CD14-positive monocyte (primary cell): ENCODE measurements at regions not wholly inside any gene's neighbourhood (a gene's known extent, or its start where the extent isn't known, plus 50 kb on each side); places are given as distances from the start of the nearest gene placed in this dataset.

Experiments
- DNase-seq, 3 donors: peaks; one replicate each; pipeline ENCODE4 v3.0.0-alpha.2; 2011 to 2022
- H2AFZ ChIP-seq: 2 replicates; pipeline ENCODE4 v1.6.0; 2012; ENCODE audit warnings: mild to moderate bottlenecking, low read depth, low read length, inconsistent platforms; ENCODE audit not compliant: insufficient read depth, poor library complexity, severe bottlenecking
- H3K27ac ChIP-seq, 2 donors: 1 replicate in 1 of 2; 2 replicates in 1 of 2; pipeline ENCODE4 v1.5.1; 2012 to 2013; ENCODE audit warnings: low read length in 2 of 2, control low read depth in 1 of 2, inconsistent platforms in 1 of 2, low read depth in 1 of 2, mild to moderate bottlenecking in 1 of 2
- H3K27me3 ChIP-seq, 2 donors: one replicate each; pipeline versions ENCODE4 v1.6.0 to v1.6.1; 2011 to 2013; ENCODE audit warnings: low read length in 2 of 2; ENCODE audit not compliant: control insufficient read depth in 2 of 2, insufficient read depth in 2 of 2
- H3K36me3 ChIP-seq, 2 donors: replicated peaks in 1 of 2; 1 replicate in 1 of 2; 2 replicates in 1 of 2; pipeline versions ENCODE4 v1.5.1 to v1.6.1; 2012 to 2013; ENCODE audit warnings: low read length in 2 of 2, control low read depth in 1 of 2, inconsistent platforms in 1 of 2, mild to moderate bottlenecking in 1 of 2; ENCODE audit not compliant: insufficient read depth in 2 of 2, control insufficient read depth in 1 of 2
- H3K4me1 ChIP-seq, 2 donors: 1 replicate in 1 of 2; 2 replicates in 1 of 2; pipeline versions ENCODE4 v1.5.1 to v1.6.1; 2012 to 2013; ENCODE audit warnings: low read length in 2 of 2, control low read depth in 1 of 2, inconsistent platforms in 1 of 2, mild to moderate bottlenecking in 1 of 2, moderate library complexity in 1 of 2; ENCODE audit not compliant: insufficient read depth in 2 of 2, control insufficient read depth in 1 of 2
- H3K4me2 ChIP-seq: replicated peaks from 2 replicates; pipeline ENCODE3; 2012; ENCODE audit warnings: low read length, moderate library complexity, mild to moderate bottlenecking; ENCODE audit not compliant: poor library complexity, severe bottlenecking; ENCODE audit errors: extremely low read depth
- H3K4me3 ChIP-seq, 3 experiments: fragments of 200-600 bp in 1 of 3; sonication (generic) in 1 of 3; replicated peaks in 1 of 3; 1 replicate in 2 of 3; 2 replicates in 1 of 3; pipeline ENCODE4 v1.5.1; 2011 to 2013; ENCODE audit warnings: low read length in 3 of 3, mild to moderate bottlenecking in 3 of 3, control low read depth in 2 of 3, low read depth in 2 of 3, inconsistent platforms in 1 of 3, moderate library complexity in 1 of 3
- H3K79me2 ChIP-seq: 2 replicates; pipeline ENCODE4 v1.6.0; 2012; ENCODE audit warnings: mild to moderate bottlenecking, control low read depth, inconsistent platforms, low read length, moderate library complexity; ENCODE audit not compliant: insufficient read depth
- H3K9ac ChIP-seq: 2 replicates; pipeline ENCODE4 v1.6.0; 2017; ENCODE audit warnings: low read length, mild to moderate bottlenecking; ENCODE audit not compliant: insufficient read depth, poor library complexity, severe bottlenecking
- H3K9me3 ChIP-seq, 2 donors: replicated peaks in 1 of 2; 1 replicate in 1 of 2; 2 replicates in 1 of 2; pipeline versions ENCODE4 v1.5.1 to v1.6.1; 2012 to 2013; ENCODE audit warnings: low read length in 2 of 2, control low read depth in 1 of 2; ENCODE audit not compliant: control insufficient read depth in 1 of 2, insufficient read depth in 1 of 2
- H4K20me1 ChIP-seq: 2 replicates; pipeline ENCODE4 v1.6.0; 2012; ENCODE audit warnings: mild to moderate bottlenecking, low read length, control low read depth, moderate library complexity; ENCODE audit not compliant: insufficient read depth
- H3K27ac Mint-ChIP-seq, 7 donors: one replicate each; pipeline ENCODE4 v1.8.0; 2020; ENCODE audit warnings: mild to moderate bottlenecking in 7 of 7, mixed read lengths in 7 of 7, moderate library complexity in 6 of 7, inconsistent platforms in 2 of 7
- H3K27me3 Mint-ChIP-seq, 3 donors: one replicate each; pipeline ENCODE4 v1.8.0; 2021 to 2022; ENCODE audit warnings: low read depth in 3 of 3, mild to moderate bottlenecking in 3 of 3, mixed read lengths in 3 of 3, moderate library complexity in 3 of 3, inconsistent platforms in 1 of 3
- H3K36me3 Mint-ChIP-seq, 2 donors: one replicate each; pipeline ENCODE4 v1.8.0; 2020; ENCODE audit warnings: mixed read lengths in 2 of 2, inconsistent platforms in 1 of 2, mild to moderate bottlenecking in 1 of 2
- H3K4me1 Mint-ChIP-seq: one replicate; pipeline ENCODE4 v1.8.0; 2020; ENCODE audit warnings: mild to moderate bottlenecking, mixed read lengths
- H3K4me3 Mint-ChIP-seq, 2 donors: one replicate each; pipeline ENCODE4 v1.8.0; 2020; ENCODE audit warnings: mild to moderate bottlenecking in 2 of 2, mixed read lengths in 2 of 2, moderate library complexity in 1 of 2
- H3K9me3 Mint-ChIP-seq, 7 donors: one replicate each; pipeline ENCODE4 v1.8.0; 2020 to 2022; ENCODE audit warnings: mixed read lengths in 7 of 7, mild to moderate bottlenecking in 6 of 7, moderate library complexity in 6 of 7, inconsistent platforms in 2 of 7
- CTCF ChIP-seq: fragments of 200-600 bp; IDR thresholded peaks from one replicate; pipeline ENCODE4 v1.8.0; 2022; ENCODE audit warnings: antibody characterized with exemption, mild to moderate bottlenecking
- WGBS: methylation state at CpG from one replicate; pipeline ENCODE4 v1.1.5; 2013; ENCODE audit warnings: missing lambda C conversion rate; ENCODE audit not compliant: insufficient coverage; 5-methylcytosine and 5-hydroxymethylcytosine counted together
- intact Hi-C, 2 donors: fragments of 100-400 bp; cut with micrococcal nuclease; formaldehyde crosslinking; loops; one replicate each; pipeline versions ENCODE4 v1.15.0 to v1.15.1; 2023

DNA sequence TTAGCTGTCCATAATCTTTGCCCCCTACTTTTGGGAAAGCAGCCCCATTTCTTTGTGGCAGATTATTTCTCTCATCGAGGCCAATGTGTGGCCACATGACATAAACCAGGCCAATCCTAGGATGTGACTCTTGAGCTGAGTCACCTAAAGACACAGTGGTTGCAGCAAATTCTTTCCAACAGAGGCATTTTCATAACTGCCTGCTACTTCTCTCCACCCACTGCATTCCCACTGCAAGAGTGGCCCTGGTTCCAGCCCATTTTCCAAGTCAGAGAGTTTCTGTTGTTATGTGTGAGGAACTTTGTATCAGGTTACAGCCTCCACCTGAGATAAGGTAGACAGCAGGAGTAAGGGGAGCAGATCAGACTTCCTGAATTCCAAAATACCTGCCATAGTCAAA lies 195.2 kb downstream of the RGS9 start:
- no peak overlapping the region for H3K4me3 Mint-ChIP-seq
- Histone ChIP-seq H3K79me2 (no peaks in the 10 kb centered on the region), H3K4me1 (no peaks in the 10 kb centered on the region), H3K9ac (no peak overlapping the region), H2AFZ (no peak overlapping the region), H3K4me3 (no peak overlapping the region), H3K4me2 (no peak overlapping the region), H3K27ac (no peak overlapping the region), H3K27me3 (no peaks in the 10 kb centered on the region), H3K9me3 (no peaks in the 10 kb centered on the region), H3K36me3 (no peaks in the 10 kb centered on the region), H4K20me1 (no peaks in the 10 kb centered on the region)
- H3K27ac Mint-ChIP-seq: no peak overlapping the region
- peaks cover 1 to 4% (median 3%) of the 10 kb centered on the region in 3 donors for H3K27me3 Mint-ChIP-seq
- peaks cover 0 to 9% (median 3%) of the 10 kb centered on the region in 7 donors for H3K9me3 Mint-ChIP-seq
- 87% methylated on average over 1 of the region's 1 CpG for WGBS
- H3K36me3 Mint-ChIP-seq: no peaks in the 10 kb centered on the region
- TF ChIP-seq CTCF: no peak
- no peaks in the 10 kb centered on the region for H3K4me1 Mint-ChIP-seq
- no peak for DNase-seq
- intact Hi-C loops: no loop called here

GRCh38 chr17:65328567-65328966 lies 191.4 kb downstream of the RGS9 start:
- H3K9me3 ChIP-seq: no peaks in the 10 kb centered on the region
- no peaks in the 10 kb centered on the region for H3K27me3 ChIP-seq
- H3K9ac ChIP-seq: no peak overlapping the region
- no peak for TF ChIP-seq CTCF
- DNase-seq: no peak
- H3K79me2 ChIP-seq: no peaks in the 10 kb centered on the region
- H4K20me1 ChIP-seq: no peaks in the 10 kb centered on the region
- H3K4me1 ChIP-seq: no peaks in the 10 kb centered on the region
- peaks cover 1 to 4% (median 3%) of the 10 kb centered on the region in 3 donors for H3K27me3 Mint-ChIP-seq
- peaks cover 0 to 12% (median 2%) of the 10 kb centered on the region in 7 donors for H3K9me3 Mint-ChIP-seq
- intact Hi-C loops: no loop called here
- no peak overlapping the region for H2AFZ ChIP-seq
- H3K4me1 Mint-ChIP-seq: no peaks in the 10 kb centered on the region
- H3K4me3 ChIP-seq: no peak overlapping the region
- H3K36me3 Mint-ChIP-seq: no peaks in the 10 kb centered on the region
- H3K36me3 ChIP-seq: no peaks in the 10 kb centered on the region
- no peak overlapping the region for H3K27ac Mint-ChIP-seq
- no peak overlapping the region for H3K27ac ChIP-seq
- no peak overlapping the region for H3K4me3 Mint-ChIP-seq
- H3K4me2 ChIP-seq: no peak overlapping the region
